ENCODE measurements at regions not wholly inside any gene's neighbourhood (a gene's known extent, or its start where the extent isn't known, plus 50 kb on each side); places are given as distances from the start of the nearest gene placed in this dataset.
A peak's percentile ranks its signal among the peaks of the same experiment; 100 is the strongest.
"Not testable (repeated sequence)": the region's sequence is repeated elsewhere in the genome, so short reads cannot be mapped to it uniquely, and the experiment has no call there.

DNA sequence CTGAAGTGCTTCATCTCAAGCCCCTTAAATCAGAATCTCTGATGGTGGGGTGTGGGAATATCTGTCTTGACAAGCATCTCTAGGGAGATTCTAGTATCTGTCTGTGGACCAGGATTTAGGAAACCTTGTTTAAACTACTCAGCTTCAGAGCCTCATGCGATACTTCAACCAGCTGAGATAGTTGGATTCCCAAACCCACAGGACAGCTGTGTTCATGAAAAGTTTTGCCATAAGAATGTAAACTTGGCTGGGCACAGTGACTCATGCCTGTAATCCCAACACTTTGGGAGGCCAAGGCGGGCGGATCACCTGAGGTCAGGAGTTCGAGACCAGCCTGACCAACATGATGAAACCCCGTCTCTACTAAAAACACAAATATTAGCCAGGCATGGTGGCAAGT is 395.1 kb downstream of the BCOR start:
- DNase-seq (ENCODE audit: low read depth), result not testable (repeated sequence)

DNA sequence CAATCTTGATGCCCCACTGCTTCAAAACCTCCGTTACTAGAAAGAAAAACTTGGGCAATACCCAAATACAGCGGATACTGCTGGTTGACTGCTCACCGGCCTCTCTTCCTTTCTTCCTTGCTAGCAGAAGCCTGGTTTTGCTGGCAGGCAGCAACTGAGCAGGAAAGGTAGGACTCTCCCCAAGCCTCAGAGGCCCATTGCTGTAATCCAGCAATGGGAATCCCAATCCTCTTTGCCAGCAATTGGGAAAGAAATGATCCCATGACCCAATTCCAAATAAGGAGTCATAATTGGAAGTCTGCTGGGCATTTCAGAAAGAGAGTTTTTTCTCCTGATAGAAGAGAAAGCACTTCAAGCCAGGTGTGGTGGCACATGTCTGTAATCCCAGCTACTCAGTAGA is 394.5 kb downstream of the BCOR start:
- no peak for DNase-seq (ENCODE audit: low read depth)

DNA sequence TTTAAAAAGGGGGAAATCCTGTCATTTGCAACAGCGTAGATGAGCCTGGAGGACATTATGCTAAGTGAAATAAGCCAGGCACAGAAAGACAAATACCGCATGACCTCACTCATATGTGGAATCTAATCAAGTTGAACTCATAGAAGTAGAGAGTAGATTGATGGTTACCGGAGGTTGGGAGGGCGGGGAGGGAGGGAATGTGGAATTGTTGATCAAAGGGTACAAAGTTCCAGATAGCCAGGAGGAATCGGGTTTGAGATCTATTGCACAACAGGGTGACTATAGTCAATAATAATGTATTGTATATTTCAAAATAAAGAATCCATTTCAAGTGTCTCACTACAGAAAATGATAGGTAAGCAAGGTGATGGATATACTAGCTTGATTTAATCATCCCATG is 393.2 kb downstream of the BCOR start:
- no peak for DNase-seq (ENCODE audit: low read depth)

DNA sequence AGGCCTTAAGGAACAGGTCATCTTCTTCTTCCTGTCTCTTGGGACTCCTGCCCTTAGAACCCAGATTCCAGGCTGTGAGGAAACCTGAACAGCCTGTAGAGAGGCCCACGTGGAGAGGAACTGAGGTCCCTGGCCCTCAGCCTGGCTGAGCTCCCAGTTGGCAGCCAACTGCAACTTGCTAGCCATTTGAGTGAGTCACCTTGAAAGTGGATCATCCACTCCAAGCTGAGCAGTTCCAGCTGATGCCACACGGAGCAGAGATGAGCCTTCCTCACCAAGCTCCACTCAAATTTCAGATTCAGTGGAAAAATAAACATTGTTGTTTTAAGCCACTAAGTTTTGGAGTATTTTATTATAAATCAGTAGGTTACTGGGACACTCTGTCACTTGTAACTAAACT is 392.5 kb downstream of the BCOR start:
- peak; percentile 86 for DNase-seq (ENCODE audit: low read depth)

DNA sequence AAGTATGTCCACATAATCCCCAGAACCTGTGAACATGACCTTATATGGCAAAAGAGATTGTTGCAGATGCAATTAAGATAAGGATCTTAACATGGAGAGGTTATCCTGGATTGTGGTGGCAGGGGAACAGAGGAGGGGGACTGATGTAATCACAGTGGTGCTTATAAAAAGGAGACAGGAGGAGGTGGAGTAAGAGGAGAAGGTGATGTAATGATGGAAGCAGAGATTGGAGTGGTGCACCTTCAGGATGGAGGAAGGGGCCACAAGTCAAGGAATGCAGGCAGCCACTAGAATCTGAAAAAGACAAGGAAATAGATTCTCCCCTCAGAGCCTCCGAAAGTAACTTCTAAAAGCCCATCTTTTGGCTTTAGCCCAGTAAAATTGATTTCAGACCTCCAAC is 388.4 kb downstream of the BCOR start:
- no peak for DNase-seq (ENCODE audit: low read depth)

DNA sequence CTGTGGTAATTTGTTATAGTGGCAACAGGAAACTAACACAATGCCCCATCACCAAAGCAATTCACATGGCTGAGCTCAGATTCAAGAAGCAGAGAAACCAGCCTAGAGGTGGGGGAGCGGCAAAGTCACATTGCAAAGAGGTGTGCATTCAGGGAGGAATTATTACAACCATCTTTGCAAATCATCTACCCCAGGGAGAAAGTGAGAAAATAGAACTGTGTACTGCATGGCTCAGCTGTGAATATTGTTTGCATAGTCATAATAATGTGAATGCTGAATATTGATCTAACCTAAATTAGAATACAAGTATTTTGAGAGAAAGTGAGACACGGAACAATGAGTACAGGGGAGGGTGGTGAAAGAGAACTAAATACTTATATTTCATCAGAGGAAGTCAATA is 387.9 kb downstream of the BCOR start:
- DNase-seq (ENCODE audit: low read depth), result no peak

DNA sequence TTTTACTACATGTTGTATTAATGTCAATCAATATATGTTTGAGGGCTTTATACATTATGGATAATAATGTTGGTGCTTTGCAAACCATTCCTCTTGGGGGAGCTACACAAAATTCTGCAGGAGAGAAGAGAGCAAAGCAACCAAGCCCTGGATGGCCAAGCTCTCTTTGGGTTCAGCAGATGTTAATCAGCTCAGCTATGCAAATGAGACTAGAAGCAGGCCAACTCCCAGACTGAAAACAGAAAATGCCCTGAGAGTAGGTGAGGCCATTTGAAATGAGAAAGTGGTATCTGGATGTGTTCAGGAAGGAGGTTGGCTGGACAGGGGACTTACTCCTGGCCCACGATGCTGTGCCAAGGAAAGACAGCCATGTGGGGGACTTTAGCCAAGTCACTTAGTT is 387.0 kb downstream of the BCOR start:
- DNase-seq (ENCODE audit: low read depth), result no peak

DNA sequence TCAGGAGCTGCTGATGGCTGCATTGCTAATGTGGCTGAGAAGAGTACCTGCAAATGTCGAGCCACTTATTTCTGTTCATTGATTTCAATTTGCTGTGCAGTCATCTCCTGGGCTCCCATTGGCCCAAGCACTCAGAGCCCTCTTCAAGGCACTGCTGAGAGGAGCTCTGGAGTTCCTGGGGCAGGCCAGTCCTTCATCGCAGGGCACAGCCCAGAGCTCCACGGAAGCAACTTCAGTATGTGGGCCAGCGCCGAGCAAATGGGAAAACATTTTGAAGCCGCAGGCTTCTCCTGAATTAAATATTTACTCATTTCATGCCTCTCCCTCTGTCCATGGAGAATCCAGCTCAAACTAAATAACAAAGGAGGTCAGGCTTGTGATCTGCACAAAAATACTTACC is 383.3 kb downstream of the BCOR start:
- DNase-seq (ENCODE audit: low read depth), result no peak

DNA sequence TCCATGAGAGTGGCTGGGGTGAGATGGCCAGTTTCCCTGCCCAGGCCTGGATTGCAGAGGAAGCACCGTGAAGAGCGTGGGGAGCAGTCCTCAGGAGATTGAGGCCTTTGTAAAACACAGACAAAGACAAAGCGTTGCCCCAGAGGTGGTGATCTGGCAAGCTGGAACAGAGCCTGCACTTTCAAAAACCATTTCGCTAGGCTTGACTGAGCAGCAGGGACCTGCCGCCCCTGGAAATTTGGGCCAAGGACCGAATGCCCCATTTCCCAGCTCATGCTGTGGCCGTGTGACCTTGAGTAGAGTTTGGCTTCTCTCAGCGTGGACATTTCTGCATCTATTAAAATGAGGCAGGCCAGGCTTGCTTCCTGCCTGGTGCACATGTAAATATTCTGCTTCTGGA is 381.4 kb downstream of the BCOR start:
- DNase-seq (ENCODE audit: low read depth), result no peak

DNA sequence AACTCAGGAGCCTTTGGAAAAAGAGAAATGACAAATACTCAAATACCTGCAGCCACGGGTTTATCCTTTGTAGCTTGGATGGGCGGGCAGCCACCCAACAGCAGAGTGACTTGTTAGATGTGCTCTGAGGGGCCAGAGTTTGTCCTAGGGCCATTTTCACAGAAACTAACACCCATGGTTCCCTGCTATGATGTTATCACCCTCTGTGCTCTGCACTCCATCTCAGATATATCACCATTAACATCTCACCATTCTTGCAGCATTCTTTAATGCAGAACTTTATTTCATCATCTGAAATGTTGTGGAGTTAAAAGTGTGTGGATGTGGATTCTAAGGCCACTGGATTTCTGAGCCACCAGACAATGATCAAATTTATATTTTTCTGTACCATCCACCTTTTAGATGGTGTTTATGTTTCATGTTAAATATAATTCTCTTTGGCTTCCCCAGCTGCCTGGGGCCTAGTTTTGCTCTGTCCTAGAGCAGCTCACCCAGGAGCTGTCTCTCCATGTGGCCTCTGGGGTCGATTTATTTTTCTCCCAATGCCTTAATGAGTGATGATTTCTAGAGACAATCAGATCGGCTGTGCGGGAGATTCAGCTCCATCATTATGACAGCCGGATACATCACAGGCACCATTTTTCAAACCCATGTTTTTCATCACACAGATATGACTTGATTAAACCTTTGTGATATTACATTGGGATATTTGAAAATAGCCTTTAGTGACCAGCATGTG is 380.8 kb downstream of the BCOR start:
- no peak for DNase-seq (ENCODE audit: low read depth)

DNA sequence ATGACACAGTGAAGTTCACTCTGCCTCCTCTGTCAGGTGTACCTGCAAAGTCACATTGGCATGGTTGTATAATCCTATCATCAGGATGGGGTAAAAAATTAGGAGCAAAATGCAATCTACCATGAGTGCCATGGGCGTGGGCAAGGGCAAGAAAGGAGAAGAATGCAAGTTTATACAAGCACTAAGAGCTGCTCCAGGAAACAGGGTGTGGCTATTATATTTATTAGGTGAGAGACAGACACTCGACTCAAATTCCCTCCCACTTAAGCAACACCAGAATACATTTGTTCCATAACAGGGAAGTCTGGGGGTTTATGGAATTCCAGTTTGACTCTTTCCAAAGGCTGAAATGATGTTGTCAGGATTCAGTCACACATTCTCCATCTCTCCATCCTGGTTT is 378.8 kb downstream of the BCOR start:
- no peak for DNase-seq (ENCODE audit: low read depth)

DNA sequence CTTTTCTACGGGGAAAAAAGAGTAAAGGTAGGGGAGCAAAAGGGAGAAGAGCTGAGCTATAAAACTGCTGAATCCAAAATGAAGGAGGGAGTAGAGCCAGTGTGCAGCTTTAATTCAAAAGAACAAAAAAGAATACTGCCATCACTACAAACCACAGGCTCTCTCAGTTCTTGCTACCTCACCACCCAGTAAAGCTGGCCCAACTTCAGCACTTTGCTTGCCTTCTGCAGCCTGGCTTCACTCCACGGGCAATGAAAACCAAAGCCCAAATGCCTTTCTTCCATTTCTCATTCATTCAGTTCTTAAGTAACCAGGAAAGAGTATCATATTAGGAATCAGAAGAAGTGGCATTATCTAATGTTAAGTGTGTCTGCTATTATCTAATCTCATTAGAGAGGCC is 376.8 kb downstream of the BCOR start:
- no peak for DNase-seq (ENCODE audit: low read depth)

DNA sequence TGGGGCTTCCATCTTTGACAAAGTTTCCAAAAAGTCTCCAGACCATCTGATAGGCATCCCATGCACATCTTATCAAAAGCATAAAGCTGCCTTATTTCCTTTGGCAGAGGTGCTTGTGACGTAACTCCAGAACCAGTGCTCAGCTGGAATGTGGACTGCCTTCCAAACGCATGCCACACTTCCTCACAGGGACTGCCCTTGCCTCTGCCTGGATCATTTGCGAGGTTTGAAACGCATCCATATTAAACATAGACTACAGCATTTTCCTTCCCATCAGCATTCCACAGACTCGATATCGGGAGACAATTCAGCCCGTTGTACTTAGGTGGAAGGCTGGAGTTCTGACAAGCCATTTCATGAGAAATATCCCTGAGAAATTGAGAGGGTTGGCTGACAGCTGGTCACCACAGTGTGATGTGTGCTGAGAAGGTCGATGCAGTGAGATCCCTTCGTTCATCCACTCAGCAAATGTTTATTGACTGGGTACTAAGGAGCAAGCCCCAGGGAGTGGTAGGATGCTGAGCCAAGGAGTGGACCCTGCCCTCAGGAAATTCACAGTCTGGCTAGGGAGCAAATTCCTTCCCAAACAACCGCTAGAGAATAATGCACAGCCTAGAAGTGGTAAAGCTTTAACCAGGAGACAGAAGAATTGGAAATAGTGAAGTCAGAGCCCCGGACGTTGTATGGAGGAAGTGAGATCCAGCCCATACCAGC is 376.0 kb downstream of the BCOR start:
- DNase-seq (ENCODE audit: low read depth), result peak; percentile 21

DNA sequence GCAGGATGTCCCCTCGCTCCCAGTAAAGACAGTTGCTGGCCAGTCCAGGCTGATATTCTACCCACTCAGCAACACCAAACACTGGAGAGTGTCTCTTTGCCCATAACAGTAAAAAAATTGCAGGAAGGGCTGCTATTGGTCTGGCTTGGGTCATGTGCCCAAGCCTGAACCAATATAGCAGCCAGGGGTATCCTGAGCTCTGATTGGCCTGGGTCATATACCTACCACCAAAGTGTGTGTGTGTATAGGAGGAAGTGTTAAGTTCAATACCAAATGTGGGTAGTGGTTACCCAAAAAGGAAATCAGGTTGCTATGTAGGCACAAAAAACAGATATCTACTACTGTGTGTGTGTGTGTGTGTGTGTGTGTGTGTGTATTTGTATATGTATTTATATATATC is 373.2 kb downstream of the BCOR start:
- no peak for DNase-seq (ENCODE audit: low read depth)

DNA sequence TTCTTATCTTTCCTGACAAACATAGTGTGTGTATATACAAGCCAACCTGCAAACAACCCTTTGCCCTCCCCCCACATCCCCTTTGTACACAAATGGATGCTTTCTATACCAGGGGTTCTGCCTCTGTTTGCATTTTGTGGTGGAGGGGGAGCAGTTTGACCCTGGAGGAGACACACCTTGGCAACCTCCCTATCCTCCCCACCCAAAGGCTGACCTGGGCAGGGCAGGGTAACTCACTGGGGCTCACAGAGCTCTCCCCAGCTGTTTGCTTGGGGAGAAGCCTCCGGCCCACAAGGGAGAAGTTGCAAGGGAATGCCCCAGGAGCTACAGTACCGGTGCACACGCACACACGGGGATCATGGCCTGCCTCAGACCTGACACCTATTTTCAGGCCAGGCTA is 372.6 kb downstream of the BCOR start:
- DNase-seq (ENCODE audit: low read depth), result no peak

DNA sequence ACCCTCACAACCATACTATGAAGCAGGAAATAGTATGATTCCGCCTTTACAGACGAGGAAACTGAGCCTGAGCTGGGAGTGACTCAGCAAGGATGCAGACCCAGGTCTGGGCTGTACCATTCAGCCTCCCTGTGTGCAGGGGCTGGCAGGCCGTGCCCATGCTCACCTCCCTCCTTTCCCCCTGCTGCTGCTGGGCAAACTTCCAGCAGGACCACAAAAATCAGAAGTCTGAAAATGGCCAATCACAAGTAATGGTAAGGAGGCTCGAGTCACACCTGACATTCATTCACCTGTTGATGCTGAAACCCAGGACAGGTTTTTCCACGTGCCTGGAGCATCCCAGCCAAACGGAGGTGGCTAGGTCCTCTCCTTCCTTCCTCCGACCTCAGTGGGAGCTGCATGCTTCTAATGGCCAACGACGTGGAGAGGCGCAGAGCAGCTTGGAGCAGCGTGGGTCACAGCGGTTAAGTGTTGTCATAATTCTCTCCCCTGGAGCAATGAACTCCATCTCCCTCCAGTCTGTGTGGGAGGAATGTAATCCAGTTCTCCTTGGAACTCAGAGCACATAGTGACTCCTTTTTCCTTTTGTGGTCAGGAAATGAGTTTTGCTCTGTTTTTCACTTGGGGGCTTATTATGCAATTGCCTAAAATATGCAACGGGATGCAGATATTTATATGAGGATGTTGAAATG is 371.7 kb downstream of the BCOR start:
- peak; percentile 63 for DNase-seq (ENCODE audit: low read depth)

DNA sequence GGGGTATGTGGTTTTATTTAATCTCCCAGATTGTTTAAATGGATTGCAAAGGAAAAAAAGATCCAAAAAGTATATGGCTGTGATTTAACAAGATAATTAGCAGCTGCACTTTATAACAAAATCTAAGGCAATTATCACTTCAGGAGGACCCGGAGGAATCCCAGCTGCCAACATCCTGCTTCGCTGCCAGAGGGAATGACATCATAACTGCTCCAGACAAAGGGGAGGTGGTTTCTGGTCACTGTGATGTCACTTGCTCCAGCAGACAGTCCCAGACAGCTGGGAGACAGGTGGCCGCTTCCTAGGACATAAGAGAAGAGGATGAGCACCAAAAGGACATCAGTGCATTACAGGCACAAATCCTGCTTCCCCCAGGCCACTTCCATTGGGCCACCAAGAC is 371.0 kb downstream of the BCOR start:
- peak; percentile 58 for DNase-seq (ENCODE audit: low read depth)

DNA sequence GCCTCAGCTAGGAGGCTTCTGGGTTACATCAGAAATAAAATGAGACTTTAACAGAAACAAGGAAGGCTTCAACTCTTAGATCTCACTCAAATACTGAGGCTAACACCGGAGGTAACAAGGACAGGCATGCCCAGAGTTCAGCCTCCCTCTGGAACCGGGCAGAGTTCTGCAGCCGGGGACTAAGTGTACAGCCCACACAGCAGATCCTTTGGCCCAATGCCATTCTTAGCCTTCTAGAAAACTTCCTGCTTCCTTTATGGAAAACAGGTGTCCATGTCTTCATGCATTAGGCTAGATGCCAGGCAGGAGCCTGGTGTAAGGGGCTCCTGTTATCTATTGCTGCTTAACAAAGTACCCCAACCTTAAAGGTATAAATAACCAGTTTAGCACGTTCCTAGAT is 369.7 kb downstream of the BCOR start:
- DNase-seq (ENCODE audit: low read depth), result no peak

DNA sequence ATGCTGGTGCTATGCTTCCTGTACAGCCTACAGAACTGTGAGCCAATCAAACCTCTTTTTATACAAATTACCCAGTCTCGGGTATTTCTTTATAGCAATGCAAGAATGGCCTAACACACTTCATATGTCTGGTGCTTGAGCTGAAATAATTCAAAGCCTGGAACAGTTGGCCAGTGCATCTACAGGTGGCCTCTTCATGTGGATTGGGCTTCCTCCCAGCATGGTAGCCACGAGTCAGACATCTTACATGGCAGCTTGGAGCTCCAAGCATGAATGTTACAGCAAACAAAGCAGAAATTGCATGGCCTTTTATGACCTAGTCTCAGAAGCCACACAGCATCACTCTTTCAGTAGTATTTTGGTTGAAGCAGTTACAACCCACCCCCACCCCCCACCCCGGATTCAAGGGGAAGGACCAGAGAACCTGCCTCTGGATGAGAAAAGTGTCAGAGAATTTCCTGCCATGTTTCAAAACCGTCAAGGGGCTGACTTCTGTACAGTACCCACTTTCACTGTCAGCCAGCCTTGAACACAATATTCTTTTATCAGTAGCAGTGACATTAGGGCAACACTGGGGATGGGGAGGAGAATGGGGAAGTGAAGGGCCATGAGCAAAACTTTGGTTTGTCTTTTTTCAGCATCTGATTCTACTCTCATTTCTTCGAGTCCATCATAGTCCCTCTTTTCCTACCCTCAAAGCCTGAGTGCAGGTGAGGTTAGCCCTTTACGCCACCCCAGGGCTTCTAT is 368.7 kb downstream of the BCOR start:
- DNase-seq (ENCODE audit: low read depth), result no peak

DNA sequence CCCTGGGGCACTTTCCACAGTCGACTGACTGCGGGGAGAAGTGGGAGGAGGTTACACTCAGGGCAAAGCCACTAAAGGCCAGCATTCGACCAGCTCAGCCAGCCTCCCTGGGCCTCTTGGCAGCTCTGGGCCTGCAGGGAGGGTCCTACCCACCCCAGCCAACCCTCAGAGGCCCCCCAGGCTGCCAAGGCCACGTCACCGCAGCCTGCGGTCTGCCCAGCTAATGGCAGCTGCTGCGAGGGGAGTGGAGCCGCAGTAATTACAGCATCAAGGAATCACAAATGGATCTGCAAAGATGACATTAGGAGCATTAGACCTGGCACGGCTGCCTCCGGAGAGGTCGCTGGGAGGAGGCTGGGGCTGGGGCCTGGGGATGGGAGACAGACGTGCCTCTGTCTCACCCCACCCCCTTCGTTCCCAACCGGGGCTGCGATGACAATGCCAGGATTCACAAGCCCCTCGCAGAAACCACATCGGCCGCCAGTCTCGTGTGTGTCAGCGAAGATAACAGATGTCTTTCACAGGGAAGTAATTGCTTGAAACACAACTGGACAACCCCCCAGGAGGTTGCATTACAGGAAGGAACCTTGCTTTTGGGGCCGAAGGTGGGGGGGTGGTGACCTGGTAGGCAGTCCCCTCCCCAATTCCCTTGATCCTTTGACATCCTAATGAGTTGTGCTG is 367.6 kb downstream of the BCOR start:
- DNase-seq (ENCODE audit: low read depth), result peak; percentile 89

DNA sequence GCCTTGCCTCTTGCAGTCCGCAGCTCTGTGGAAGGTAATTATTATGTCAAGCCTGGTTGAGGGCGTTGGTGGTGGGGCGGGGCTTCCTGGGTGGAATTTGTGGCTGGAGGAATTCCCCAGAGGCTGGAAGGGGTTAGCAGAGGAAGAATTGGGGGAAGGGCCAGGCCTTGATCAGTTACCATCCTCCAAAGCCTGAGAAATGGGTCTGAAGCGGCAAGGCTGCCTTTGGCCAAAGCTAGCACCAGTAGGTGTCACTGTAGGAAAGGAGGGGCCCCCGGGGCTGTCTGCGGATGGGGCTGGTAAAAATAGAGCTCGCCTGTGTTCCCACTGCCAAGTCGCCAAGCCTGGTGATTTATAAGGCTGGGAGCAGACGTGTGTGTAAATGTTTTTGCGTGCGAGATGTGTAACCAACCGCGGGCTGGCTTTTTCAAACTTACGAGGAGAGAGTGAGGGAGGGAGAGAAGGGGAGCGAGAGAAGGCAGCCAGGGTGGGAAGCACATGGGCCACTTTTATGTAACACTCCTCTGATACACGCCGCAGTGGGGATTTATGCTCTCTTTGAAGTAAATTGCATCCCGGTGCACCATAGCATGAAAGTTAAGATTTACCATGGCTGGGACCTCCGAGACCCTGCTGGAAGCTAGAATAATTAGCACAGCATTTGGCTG is 367.0 kb downstream of the BCOR start:
- DNase-seq (ENCODE audit: low read depth), result peak; percentile 89
